ENCODE measurements at regions not wholly inside any gene's neighbourhood (a gene's known extent, or its start where the extent isn't known, plus 50 kb on each side); places are given as distances from the start of the nearest gene placed in this dataset.
A peak's percentile ranks its signal among the peaks of the same experiment; 100 is the strongest.

DNA sequence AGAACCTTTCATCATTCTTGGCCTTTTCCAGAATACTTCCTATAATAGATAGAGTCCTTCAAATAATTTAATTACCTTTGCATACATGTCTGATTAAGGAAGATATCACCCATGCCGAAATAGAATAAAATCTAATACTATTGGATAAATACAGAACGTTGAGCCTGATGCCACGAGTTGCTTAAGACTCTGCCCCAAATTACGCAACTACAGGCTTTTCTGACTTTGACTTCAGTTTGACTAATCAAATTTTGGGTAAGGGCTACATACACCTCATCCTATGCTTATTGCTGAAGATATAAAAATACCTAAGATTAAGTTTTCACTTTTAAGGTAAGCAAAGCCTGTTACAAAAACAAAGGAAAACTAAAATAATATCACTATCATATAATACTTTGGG is 1065.1 kb upstream of the NRXN1 start:
- DNase-seq (no peak), ATAC-seq (ENCODE audit: low read depth in 2 of 2) (no peak)
- Mint-ChIP-seq H3K27me3 (no peaks in the 10 kb centered on the region), H3K4me3 (no peak overlapping the region), H3K9me3 (peaks cover 0 to 10% (median 4%) of the 10 kb centered on the region in 7 donors), H3K36me3 (no peaks in the 10 kb centered on the region), H3K27ac (peak overlapping the region in 1 of 6 donors; percentile 63), H3K4me1 (no peaks in the 10 kb centered on the region)

DNA sequence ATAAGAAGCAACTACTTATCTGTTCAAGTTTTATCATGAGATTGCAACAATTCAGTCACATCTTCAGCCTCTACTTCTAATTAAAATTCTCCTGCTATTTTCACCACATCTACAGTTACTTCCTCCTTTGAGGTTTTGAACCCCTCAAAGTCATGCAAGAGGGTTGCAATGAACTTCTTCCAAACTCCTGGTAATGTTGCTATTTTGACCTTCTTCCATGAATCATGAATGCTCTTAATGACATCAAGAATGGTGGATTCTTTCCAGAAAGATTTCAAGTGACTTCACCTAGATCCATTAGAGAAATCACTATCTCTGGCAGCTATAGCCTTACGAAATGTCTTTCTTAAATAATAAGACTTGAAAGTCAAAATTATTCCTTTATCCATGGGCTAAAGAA is 1052.8 kb upstream of the NRXN1 start:
- Mint-ChIP-seq H3K4me3 (no peak overlapping the region), H3K27ac (no peak overlapping the region), H3K27me3 (no peaks in the 10 kb centered on the region), H3K36me3 (no peaks in the 10 kb centered on the region), H3K4me1 (no peaks in the 10 kb centered on the region), H3K9me3 (no peaks in the 10 kb centered on the region)
- ATAC-seq (ENCODE audit: low read depth in 2 of 2) (no peak), DNase-seq (no peak)

DNA sequence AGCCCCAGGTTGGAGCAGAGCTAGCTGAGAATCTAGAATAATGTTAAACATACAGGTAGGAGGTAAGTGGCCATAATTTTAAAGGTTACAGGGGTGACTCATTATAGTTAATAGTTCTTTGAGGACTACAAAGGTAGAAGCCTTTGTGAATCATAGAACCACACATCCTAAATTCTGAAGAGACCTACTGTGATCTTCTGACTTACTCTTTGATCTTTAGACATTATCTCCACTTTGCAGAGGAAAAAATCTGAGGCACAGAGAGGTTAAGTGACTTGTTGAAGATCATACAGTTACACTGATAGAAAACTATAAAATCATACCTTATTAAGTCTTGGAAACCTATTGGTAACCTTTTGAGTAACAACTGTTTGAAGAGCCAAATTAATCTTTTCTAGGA is 1051.3 kb upstream of the NRXN1 start:
- no peak for DNase-seq
- Mint-ChIP-seq H3K36me3 (no peaks in the 10 kb centered on the region), H3K27ac (no peak overlapping the region), H3K4me1 (no peaks in the 10 kb centered on the region), H3K9me3 (no peaks in the 10 kb centered on the region), H3K4me3 (no peak overlapping the region), H3K27me3 (no peaks in the 10 kb centered on the region)
- no peak for ATAC-seq (ENCODE audit: low read depth in 2 of 2)

GRCh38 chr2:52082646-52083045 is 1050.7 kb upstream of the NRXN1 start:
- Mint-ChIP-seq H3K9me3 (no peaks in the 10 kb centered on the region), H3K27me3 (no peaks in the 10 kb centered on the region), H3K27ac (no peak overlapping the region), H3K4me1 (no peaks in the 10 kb centered on the region), H3K4me3 (no peak overlapping the region), H3K36me3 (no peaks in the 10 kb centered on the region)
- DNase-seq (no peak), ATAC-seq (ENCODE audit: low read depth in 2 of 2) (no peak)

GRCh38 chr2:52079602-52080001 is 1047.7 kb upstream of the NRXN1 start:
- Mint-ChIP-seq H3K27me3 (no peaks in the 10 kb centered on the region), H3K9me3 (peaks cover 0 to 4% (median 0%) of the 10 kb centered on the region in 7 donors), H3K27ac (no peak overlapping the region), H3K36me3 (no peaks in the 10 kb centered on the region), H3K4me3 (no peak overlapping the region), H3K4me1 (peaks cover 0 to 1% (median 0%) of the 10 kb centered on the region in 3 donors)
- DNase-seq (no peak), ATAC-seq (ENCODE audit: low read depth in 2 of 2) (no peak)

DNA sequence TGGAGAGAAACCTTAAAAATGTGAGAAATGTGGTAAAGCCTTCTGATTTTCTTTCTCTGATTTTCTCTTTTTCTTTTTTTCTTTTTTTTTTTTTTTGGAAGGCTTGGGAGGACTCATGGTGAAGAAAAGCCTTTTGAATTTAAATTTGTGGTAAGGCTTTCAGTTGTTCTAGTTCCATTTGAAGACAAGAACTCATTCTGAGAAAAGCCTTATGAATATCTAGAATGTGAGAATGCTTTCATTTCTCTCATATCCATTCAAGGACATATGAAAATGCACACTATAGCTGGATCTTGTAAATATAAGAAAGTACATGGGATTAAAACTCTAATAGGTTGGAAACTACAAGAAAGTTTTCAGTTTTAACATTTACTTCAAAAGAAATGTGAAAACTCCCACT is 1045.2 kb upstream of the NRXN1 start:
- Mint-ChIP-seq H3K27me3 (no peaks in the 10 kb centered on the region), H3K4me1 (peaks cover 0 to 8% (median 0%) of the 10 kb centered on the region in 3 donors), H3K9me3 (peaks cover 0 to 4% (median 0%) of the 10 kb centered on the region in 7 donors), H3K36me3 (no peaks in the 10 kb centered on the region), H3K27ac (no peak overlapping the region), H3K4me3 (no peak overlapping the region)
- no peak for DNase-seq
- no peak for ATAC-seq (ENCODE audit: low read depth in 2 of 2)

GRCh38 chr2:52074130-52074719 is 1042.3 kb upstream of the NRXN1 start:
- no peak overlapping the region for H3K4me3 Mint-ChIP-seq
- peak; percentile 30 to 37 for ATAC-seq (ENCODE audit: low read depth in 2 of 2)
- peaks cover 0 to 8% (median 0%) of the 10 kb centered on the region in 3 donors for H3K4me1 Mint-ChIP-seq
- no peaks in the 10 kb centered on the region for H3K36me3 Mint-ChIP-seq
- peaks cover 0 to 5% (median 0%) of the 10 kb centered on the region in 7 donors for H3K9me3 Mint-ChIP-seq
- no peak for DNase-seq
- no peak overlapping the region for H3K27ac Mint-ChIP-seq
- H3K27me3 Mint-ChIP-seq = no peaks in the 10 kb centered on the region

DNA sequence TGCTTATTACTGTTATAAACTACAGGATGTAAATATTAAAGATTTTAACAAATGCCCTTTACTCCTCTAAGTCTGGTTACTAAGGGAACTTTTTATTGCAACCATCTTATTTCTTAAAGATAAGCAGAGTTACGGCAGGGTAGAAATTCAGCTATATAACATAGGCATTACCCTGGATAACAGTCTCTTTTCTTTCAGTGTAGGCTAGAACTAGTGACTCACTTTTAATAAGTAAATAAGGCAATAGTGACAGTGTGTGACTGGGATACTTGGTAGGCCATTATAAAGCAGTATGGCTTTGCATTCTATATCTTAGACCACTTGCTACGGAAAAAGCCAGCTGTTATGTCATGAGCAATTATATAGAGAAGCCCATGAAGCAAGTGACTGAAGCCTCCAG is 1041.0 kb upstream of the NRXN1 start:
- H3K9me3 Mint-ChIP-seq = peaks cover 0 to 5% (median 0%) of the 10 kb centered on the region in 7 donors
- DNase-seq = no peak
- H3K4me3 Mint-ChIP-seq = no peak overlapping the region
- H3K4me1 Mint-ChIP-seq = peaks cover 0 to 8% (median 0%) of the 10 kb centered on the region in 3 donors
- no peaks in the 10 kb centered on the region for H3K27me3 Mint-ChIP-seq
- no peak for ATAC-seq (ENCODE audit: low read depth in 2 of 2)
- H3K27ac Mint-ChIP-seq = no peak overlapping the region
- H3K36me3 Mint-ChIP-seq = no peaks in the 10 kb centered on the region

DNA sequence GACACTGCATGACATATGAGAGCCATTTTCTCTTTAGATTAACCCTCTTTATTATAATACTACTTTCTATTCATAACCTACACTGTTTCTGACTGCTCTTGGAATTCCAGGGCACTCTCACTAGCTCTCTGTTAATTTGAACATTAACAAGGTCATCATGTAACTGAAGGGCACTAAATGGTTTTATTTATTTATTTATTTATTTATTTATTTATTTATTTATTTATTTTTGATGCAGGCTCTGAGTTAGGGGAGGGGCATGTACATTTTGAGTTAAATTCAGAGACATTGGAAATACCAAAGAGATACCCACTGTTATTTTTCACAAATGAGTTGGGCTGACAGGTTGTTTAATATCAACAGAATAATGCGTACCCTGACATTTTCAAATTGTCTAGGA is 1038.7 kb upstream of the NRXN1 start:
- ATAC-seq (ENCODE audit: low read depth in 2 of 2) = no peak
- H3K4me3 Mint-ChIP-seq = no peak overlapping the region
- peaks cover 0 to 3% (median 0%) of the 10 kb centered on the region in 7 donors for H3K9me3 Mint-ChIP-seq
- H3K36me3 Mint-ChIP-seq = no peaks in the 10 kb centered on the region
- peaks cover 0 to 8% (median 0%) of the 10 kb centered on the region in 3 donors for H3K4me1 Mint-ChIP-seq
- H3K27ac Mint-ChIP-seq = no peak overlapping the region
- DNase-seq = no peak
- no peaks in the 10 kb centered on the region for H3K27me3 Mint-ChIP-seq

- Mint-ChIP-seq H3K27me3 (no peaks in the 10 kb centered on the region), H3K27ac (no peak overlapping the region), H3K36me3 (no peaks in the 10 kb centered on the region), H3K4me1 (no peaks in the 10 kb centered on the region), H3K9me3 (peaks cover 2 to 13% (median 5%) of the 10 kb centered on the region in 7 donors), H3K4me3 (no peak overlapping the region)
- ATAC-seq (ENCODE audit: low read depth in 2 of 2) = no peak
- DNase-seq = no peak
These were observed 1032.3 kb upstream of the NRXN1 start for GRCh38 chr2:52064234-52064633.

DNA sequence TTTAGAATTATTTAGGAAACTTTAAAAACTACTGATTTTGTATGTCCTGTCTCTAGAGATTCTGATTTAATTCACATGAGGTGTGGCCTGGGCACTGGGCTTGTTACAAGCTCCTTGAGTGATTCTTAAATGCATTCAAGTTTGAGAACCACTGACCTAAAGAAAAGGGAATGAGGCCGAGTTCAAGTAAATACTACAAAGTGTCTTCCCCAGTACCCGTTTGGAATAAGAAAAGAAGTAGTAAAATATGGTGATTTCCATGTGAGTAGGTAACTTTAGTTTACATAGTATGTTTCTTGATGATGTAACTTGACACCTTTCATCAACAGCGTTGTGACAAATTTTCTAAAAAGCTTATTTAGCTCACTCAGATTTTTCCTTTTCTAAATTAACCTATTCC is 1022.9 kb upstream of the NRXN1 start:
- Mint-ChIP-seq H3K36me3 (peaks cover 0 to 6% of the 10 kb centered on the region in 2 donors), H3K4me3 (no peak overlapping the region), H3K27ac (no peak overlapping the region), H3K4me1 (no peaks in the 10 kb centered on the region), H3K27me3 (no peaks in the 10 kb centered on the region), H3K9me3 (peaks cover 4 to 35% (median 13%) of the 10 kb centered on the region in 7 donors)
- no peak for ATAC-seq (ENCODE audit: low read depth in 2 of 2)
- DNase-seq = no peak

DNA sequence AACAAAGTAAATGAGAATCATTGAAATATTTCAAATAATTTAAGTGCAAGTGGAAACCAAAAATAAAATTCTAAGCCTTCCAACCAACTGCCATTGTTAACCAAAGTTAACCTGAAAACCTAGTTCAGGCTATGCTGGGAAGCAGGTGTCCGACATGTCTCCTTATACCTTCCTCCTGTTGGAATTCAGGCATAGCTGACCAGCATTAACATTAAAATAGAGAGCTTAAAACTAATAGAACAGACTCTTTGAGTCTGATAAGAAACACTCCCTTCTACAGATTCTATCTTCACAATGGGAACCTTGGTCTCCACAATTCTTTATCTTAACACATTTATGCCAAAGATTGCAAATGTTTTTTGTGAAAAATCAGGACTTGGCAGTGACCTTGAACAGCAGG is 1004.9 kb upstream of the NRXN1 start:
- Mint-ChIP-seq H3K27ac (no peak overlapping the region), H3K9me3 (peaks cover 0 to 5% (median 1%) of the 10 kb centered on the region in 7 donors), H3K36me3 (no peaks in the 10 kb centered on the region), H3K4me1 (no peaks in the 10 kb centered on the region), H3K4me3 (no peak overlapping the region), H3K27me3 (no peaks in the 10 kb centered on the region)
- ATAC-seq (ENCODE audit: low read depth in 2 of 2) (no peak), DNase-seq (no peak)

GRCh38 chr2:52036024-52036423 is 1004.1 kb upstream of the NRXN1 start:
- H3K9me3 Mint-ChIP-seq = peaks cover 0 to 5% (median 1%) of the 10 kb centered on the region in 7 donors

GRCh38 chr2:52035391-52035790 is 1003.5 kb upstream of the NRXN1 start:
- peaks cover 0 to 5% (median 1%) of the 10 kb centered on the region in 7 donors for H3K9me3 Mint-ChIP-seq
- no peak overlapping the region for H3K4me3 Mint-ChIP-seq
- no peak for DNase-seq
- H3K27me3 Mint-ChIP-seq = no peaks in the 10 kb centered on the region
- no peaks in the 10 kb centered on the region for H3K36me3 Mint-ChIP-seq
- no peak for ATAC-seq (ENCODE audit: low read depth in 2 of 2)
- no peak overlapping the region for H3K27ac Mint-ChIP-seq
- no peaks in the 10 kb centered on the region for H3K4me1 Mint-ChIP-seq

More at GRCh38 chr2:52036024-52036423, 1004.1 kb upstream of the NRXN1 start:
- no peaks in the 10 kb centered on the region for H3K4me1 Mint-ChIP-seq
- H3K27me3 Mint-ChIP-seq = no peaks in the 10 kb centered on the region
- ATAC-seq (ENCODE audit: low read depth in 2 of 2) (no peak), DNase-seq (no peak)
- no peak overlapping the region for H3K4me3 Mint-ChIP-seq
- H3K36me3 Mint-ChIP-seq = no peaks in the 10 kb centered on the region
- H3K27ac Mint-ChIP-seq = no peak overlapping the region

DNA sequence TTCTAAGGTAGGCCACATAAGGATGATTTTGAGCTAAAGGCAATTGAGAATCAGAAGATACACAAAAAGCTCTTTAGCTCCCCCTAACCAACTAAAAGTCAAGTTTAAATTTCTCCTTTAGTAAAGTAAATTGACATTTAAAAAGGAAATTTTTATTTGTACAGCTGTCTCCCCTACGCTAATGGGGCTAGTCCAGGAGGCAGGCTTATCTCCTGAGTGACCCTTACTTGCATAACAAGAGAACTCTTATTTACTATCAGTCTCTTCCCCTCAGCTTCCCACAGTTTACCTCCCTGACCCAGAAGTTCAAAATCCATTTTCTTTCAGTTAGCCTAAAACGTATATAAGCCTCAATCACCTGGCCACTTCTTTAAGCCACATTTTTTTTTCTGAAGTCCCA is 1002.8 kb upstream of the NRXN1 start:
- Mint-ChIP-seq H3K27ac (no peak overlapping the region), H3K4me3 (no peak overlapping the region), H3K9me3 (peaks cover 0 to 5% (median 1%) of the 10 kb centered on the region in 7 donors), H3K36me3 (no peaks in the 10 kb centered on the region), H3K4me1 (no peaks in the 10 kb centered on the region), H3K27me3 (no peaks in the 10 kb centered on the region)
- ATAC-seq (ENCODE audit: low read depth in 2 of 2) = no peak
- no peak for DNase-seq
